ENCODE measurements at regions not wholly inside any gene's neighbourhood (a gene's known extent, or its start where the extent isn't known, plus 50 kb on each side); places are given as distances from the start of the nearest gene placed in this dataset.

GRCh38 chr3:73848173-73848906 is 223.6 kb upstream of the PDZRN3 start:
- H3K4me3 ChIP-seq (ENCODE audit: low read depth, low read length): no peak overlapping the region
- DNase-seq (ENCODE audit: low read depth): peak; percentile 22
- TF ChIP-seq CTCF (IDR thresholded peaks at IDR 0.05; ENCODE audit: insufficient read depth, low read depth, low read length, missing control alignments): peak; percentile 34

DNA sequence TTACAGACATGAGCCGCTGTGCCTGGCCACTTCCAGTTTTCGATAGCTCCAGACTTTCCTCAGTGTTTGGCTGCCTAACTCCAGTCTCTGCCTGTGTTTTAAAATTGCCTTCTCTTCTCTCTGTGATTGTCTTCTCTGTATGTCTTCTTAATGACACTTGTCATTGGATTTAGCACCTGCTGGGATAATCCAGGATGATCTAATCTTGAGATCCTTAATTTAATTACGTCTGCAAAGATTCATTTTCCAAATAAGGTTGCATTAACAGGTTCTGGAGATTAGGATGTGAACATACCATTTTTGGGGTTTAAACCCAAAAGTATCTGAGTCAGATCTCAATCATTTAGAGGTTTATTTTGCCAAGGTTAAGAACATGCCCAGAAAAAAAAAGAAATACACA is 222.2 kb upstream of the PDZRN3 start:
- TF ChIP-seq CTCF (IDR thresholded peaks at IDR 0.05; ENCODE audit: insufficient read depth, low read depth, low read length, missing control alignments): no peak
- no peak for DNase-seq (ENCODE audit: low read depth)
- H3K4me3 ChIP-seq (ENCODE audit: low read depth, low read length): no peak overlapping the region

GRCh38 chr3:73839032-73839431 is 214.3 kb upstream of the PDZRN3 start:
- no peak for TF ChIP-seq CTCF (IDR thresholded peaks at IDR 0.05; ENCODE audit: insufficient read depth, low read depth, low read length, missing control alignments)
- no peak for DNase-seq (ENCODE audit: low read depth)
- no peak overlapping the region for H3K4me3 ChIP-seq (ENCODE audit: low read depth, low read length)

DNA sequence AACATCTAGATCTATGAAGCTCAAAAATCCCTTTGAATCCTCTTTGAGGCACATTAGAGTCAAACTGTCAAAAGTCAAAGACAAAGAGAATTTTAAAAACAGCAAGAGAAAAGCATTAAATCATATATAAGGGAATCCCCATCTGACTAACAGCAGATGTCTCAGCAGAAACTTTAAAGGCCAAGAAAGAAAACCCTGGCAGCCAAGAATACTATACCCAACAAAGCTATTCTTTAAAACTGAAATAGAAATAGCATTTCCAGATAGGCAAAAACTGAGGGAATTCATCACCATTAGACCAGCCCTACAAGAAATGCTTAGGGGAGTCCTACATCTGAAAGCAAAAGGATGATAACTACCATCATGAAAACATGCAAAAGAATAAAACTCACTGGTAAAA is 211.2 kb upstream of the PDZRN3 start:
- DNase-seq (ENCODE audit: low read depth): no peak
- H3K4me3 ChIP-seq (ENCODE audit: low read depth, low read length): no peak overlapping the region
- TF ChIP-seq CTCF (IDR thresholded peaks at IDR 0.05; ENCODE audit: insufficient read depth, low read depth, low read length, missing control alignments): no peak

GRCh38 chr3:73832426-73832825 is 207.7 kb upstream of the PDZRN3 start:
- DNase-seq (ENCODE audit: low read depth): no peak
- no peak for TF ChIP-seq CTCF (IDR thresholded peaks at IDR 0.05; ENCODE audit: insufficient read depth, low read depth, low read length, missing control alignments)
- no peak overlapping the region for H3K4me3 ChIP-seq (ENCODE audit: low read depth, low read length)

DNA sequence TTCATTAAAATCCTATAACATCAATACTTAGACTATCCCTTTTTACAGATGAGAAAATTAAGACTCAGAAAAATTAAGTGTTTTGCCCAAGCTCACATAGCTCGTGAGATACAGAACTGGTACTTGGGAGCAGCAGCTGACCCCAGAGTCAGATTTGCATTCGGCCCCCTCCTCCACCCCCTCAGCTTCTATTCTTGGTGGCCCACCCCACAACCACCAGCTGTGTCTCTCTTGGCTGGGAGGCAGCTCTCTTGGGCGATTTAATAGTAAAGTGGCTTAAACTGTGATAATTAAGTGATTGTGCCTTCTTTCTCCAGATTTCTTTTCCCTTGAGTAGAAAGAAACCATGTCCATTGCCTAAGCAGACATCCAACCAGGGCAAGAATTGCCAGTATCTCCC is 203.6 kb upstream of the PDZRN3 start:
- no peak for TF ChIP-seq CTCF (IDR thresholded peaks at IDR 0.05; ENCODE audit: insufficient read depth, low read depth, low read length, missing control alignments)
- no peak overlapping the region for H3K4me3 ChIP-seq (ENCODE audit: low read depth, low read length)
- DNase-seq (ENCODE audit: low read depth): no peak

GRCh38 chr3:73827725-73828211 is 203.0 kb upstream of the PDZRN3 start:
- DNase-seq (ENCODE audit: low read depth): no peak
- no peak overlapping the region for H3K4me3 ChIP-seq (ENCODE audit: low read depth, low read length)
- no peak for TF ChIP-seq CTCF (IDR thresholded peaks at IDR 0.05; ENCODE audit: insufficient read depth, low read depth, low read length, missing control alignments)
